Heart left ventricle (tissue), 16 donors: ENCODE measurements at regions not wholly inside any gene's neighbourhood (a gene's known extent, or its start where the extent isn't known, plus 50 kb on each side); places are given as distances from the start of the nearest gene placed in this dataset.

Source experiments
- ATAC-seq, 4 donors: fragments of 200-7000 bp; cut with Tn5 transposase; one replicate each; pipeline ENCODE4 v1.9.1; 2020 to 2022; ENCODE audit warnings: moderate library complexity in 4 of 4, mild to moderate bottlenecking in 3 of 4, moderate number of reproducible peaks in 1 of 4
- DNase-seq, 5 donors: peaks; one replicate each; pipeline ENCODE4 v3.0.0-alpha.2; 2020
- H3K27ac ChIP-seq, 12 donors: fragments of 200-600 bp; sonication (generic) in 4 of 12; one replicate each; pipeline versions ENCODE4 v1.5.0 to v1.8.0; 2016 to 2022; ENCODE audit warnings: mild to moderate bottlenecking in 2 of 12
- H3K27me3 ChIP-seq, 9 donors: fragments of 200-600 bp; sonication (generic) in 2 of 9; one replicate each; pipeline versions ENCODE4 v1.5.1 to v1.8.0; 2016 to 2022; ENCODE audit warnings: mild to moderate bottlenecking in 3 of 9
- H3K36me3 ChIP-seq, 9 donors: fragments of 200-600 bp; sonication (generic) in 2 of 9; one replicate each; pipeline versions ENCODE4 v1.5.0 to v1.8.0; 2018 to 2022; ENCODE audit warnings: mild to moderate bottlenecking in 2 of 9
- H3K4me1 ChIP-seq, 12 donors: fragments of 200-600 bp; sonication (generic) in 4 of 12; one replicate each; pipeline versions ENCODE4 v1.5.0 to v1.8.0; 2016 to 2022; ENCODE audit warnings: mild to moderate bottlenecking in 3 of 12
- H3K4me3 ChIP-seq, 12 donors: fragments of 200-600 bp; sonication (generic) in 4 of 12; one replicate each; pipeline versions ENCODE4 v1.5.0 to v1.8.0; 2017 to 2022; ENCODE audit warnings: mild to moderate bottlenecking in 9 of 12, moderate library complexity in 4 of 12
- H3K9me3 ChIP-seq, 12 donors: fragments of 200-600 bp; sonication (generic) in 4 of 12; one replicate each; pipeline versions ENCODE4 v1.5.0 to v1.8.0; 2016 to 2022; ENCODE audit warnings: mild to moderate bottlenecking in 1 of 12
- CTCF ChIP-seq, 12 donors: fragments of 200-600 bp; sonication (generic) in 4 of 12; IDR thresholded peaks; one replicate each; pipeline versions ENCODE4 v1.5.0 to v1.8.0; 2018 to 2022; ENCODE audit warnings: antibody characterized with exemption in 12 of 12, mild to moderate bottlenecking in 5 of 12
- POLR2A ChIP-seq, 2 donors: fragments of 450-650 bp; IDR thresholded peaks; one replicate each; pipeline ENCODE4 v1.6.1; 2017; ENCODE audit warnings: antibody characterized with exemption in 2 of 2, mild to moderate bottlenecking in 2 of 2, moderate library complexity in 2 of 2
- WGBS, 4 donors: extraction: QIAGEN DNeasy Blood & Tissue Kit in 2 of 4; methylation state at CpG; one replicate each; pipeline versions ENCODE4 v1.1.5 to v1.1.7; 2013 to 2018; 5-methylcytosine and 5-hydroxymethylcytosine counted together
- intact Hi-C, 10 donors: fragments of 100-400 bp; cut with DNase I; formaldehyde crosslinking; loops; one replicate each; pipeline versions ENCODE4 v1.11.1 to v1.14.2; 2022
- donor health status: ischemic (EF 13 %, LVEDD 7.1; RV severe dilation, severe dysfunction).
- donor health status: healthy with polysubstance abuse.
- donor health status: DM: no; HTN: yes; CAD: no.
- donor health status: DM: no; HTN: no; CAD: no.
- donor health status: ischemic (EF 25% LVEDD 6.9; RV normal size, moderate dysfunction).
- donor health status: ischemic (EF 25% LVEDD 5.7; RV mildly dilated, moderate dysfunction).
- donor health status: healthy.
- donor health status: DM: yes; HTN: yes; CAD: no.
- donor health status: ischemic (EF 35%, LVEDD 5.7; RV mildly dilated, moderate dysfunction).
- donor health status: nonischemic (EF 11% LVEDD 7.7; RV severe dilation, severe dysfunction).
- donor health status: DM: yes; HTN: yes; CAD: no.
- donor health status: PGD.
- donor health status: ischemic (EF 29% LVEDD 5.4; RV normal size, mild dysfunction).
- donor health status: nonischemic (EF 23%, LVEDD 6.1; RV moderate dilation, normal function).

DNA sequence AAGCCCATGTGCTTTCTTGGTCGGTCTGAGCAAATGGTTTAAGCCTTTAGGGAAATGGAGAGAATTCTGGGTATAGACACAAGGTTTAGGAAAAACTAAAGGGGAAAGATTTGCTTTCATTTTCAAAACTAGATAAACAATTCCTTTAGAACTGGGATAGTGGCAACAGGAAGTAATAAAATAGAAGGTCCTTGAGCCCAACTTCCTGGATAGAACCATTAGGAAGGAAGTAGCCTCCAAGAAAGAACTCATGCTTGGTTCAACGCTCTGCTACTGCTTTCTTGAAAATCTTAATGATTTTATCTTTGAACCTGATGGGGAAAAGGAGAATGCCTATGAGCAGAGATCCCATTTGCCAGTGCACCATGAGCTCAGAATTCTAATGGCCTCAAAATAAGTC, 147.0 kb upstream of the THRB start:
- WGBS, 4 donors: 39 to 60% (median 49%) methylated on average over 2 of the region's 2 CpGs
- no peak overlapping the region for H3K4me3 ChIP-seq
- H3K9me3 ChIP-seq: no peaks in the 10 kb centered on the region
- no peaks in the 10 kb centered on the region for H3K27me3 ChIP-seq
- DNase-seq (no peak), ATAC-seq (no peak)
- no peak overlapping the region for H3K27ac ChIP-seq
- TF ChIP-seq POLR2A (IDR thresholded peaks at IDR 0.05): no peak
- no peak for TF ChIP-seq CTCF (IDR thresholded peaks at IDR 0.05)
- intact Hi-C loops: no loop called here
- peaks cover 0 to 8% (median 0%) of the 10 kb centered on the region in 12 donors for H3K4me1 ChIP-seq
- no peaks in the 10 kb centered on the region for H3K36me3 ChIP-seq

- no peak for TF ChIP-seq CTCF (IDR thresholded peaks at IDR 0.05)
- no peak for TF ChIP-seq POLR2A (IDR thresholded peaks at IDR 0.05)
- no peaks in the 10 kb centered on the region for H3K9me3 ChIP-seq
- no peaks in the 10 kb centered on the region for H3K27me3 ChIP-seq
- H3K36me3 ChIP-seq: no peaks in the 10 kb centered on the region
- DNase-seq (no peak), ATAC-seq (no peak)
- no peak overlapping the region for H3K4me3 ChIP-seq
- H3K4me1 ChIP-seq: peaks cover 0 to 6% (median 0%) of the 10 kb centered on the region in 12 donors
- WGBS, 4 donors: 81 to 91% (median 88%) methylated on average over 8 to 11 of the region's 11 CpGs
- H3K27ac ChIP-seq: no peak overlapping the region
- intact Hi-C loops: no loop called here
Observed at GRCh38 chr3:24645047-24645446, 150.4 kb upstream of the THRB start.

GRCh38 chr3:24646790-24647189, 152.1 kb upstream of the THRB start:
- Histone ChIP-seq H3K27me3 (no peaks in the 10 kb centered on the region), H3K36me3 (no peaks in the 10 kb centered on the region), H3K4me3 (no peak overlapping the region), H3K27ac (no peak overlapping the region), H3K9me3 (no peaks in the 10 kb centered on the region), H3K4me1 (no peaks in the 10 kb centered on the region)
- intact Hi-C loops: no loop called here
- DNase-seq (no peak), ATAC-seq (no peak)
- WGBS, 4 donors: 89 to 98% (median 95%) methylated on average over 2 of the region's 2 CpGs
- TF ChIP-seq POLR2A (IDR thresholded peaks at IDR 0.05): no peak
- no peak for TF ChIP-seq CTCF (IDR thresholded peaks at IDR 0.05)

DNA sequence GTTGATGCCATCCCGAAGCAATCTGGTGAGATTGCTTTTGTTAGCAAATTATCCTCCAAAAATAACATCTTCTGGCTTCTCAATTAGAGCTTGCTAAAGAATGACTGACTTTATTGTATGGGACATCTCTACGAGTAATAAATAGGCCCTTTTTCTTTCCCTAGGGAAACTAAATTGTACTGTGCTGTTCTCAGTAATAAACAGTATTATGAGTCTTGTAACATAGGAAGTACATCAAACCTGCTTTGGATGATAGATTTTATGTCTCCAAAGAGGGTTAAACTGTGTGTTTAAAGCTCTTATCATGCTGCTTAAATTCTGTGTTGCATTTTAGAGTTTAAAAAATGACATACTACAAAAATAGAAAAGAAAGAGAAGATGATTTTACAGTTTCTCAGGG, 153.4 kb upstream of the THRB start:
- Histone ChIP-seq H3K9me3 (no peaks in the 10 kb centered on the region), H3K4me1 (no peaks in the 10 kb centered on the region), H3K27ac (peak overlapping the region in 1 of 12 donors; percentile 39), H3K4me3 (no peak overlapping the region), H3K36me3 (no peaks in the 10 kb centered on the region), H3K27me3 (no peaks in the 10 kb centered on the region)
- 38 to 48% (median 44%) methylated on average over 2 of the region's 2 CpGs for WGBS, 4 donors
- ATAC-seq (no peak), DNase-seq (no peak)
- intact Hi-C loops: no loop called here
- no peak for TF ChIP-seq CTCF (IDR thresholded peaks at IDR 0.05)
- TF ChIP-seq POLR2A (IDR thresholded peaks at IDR 0.05): no peak
